SK-N-SH (cell line): ENCODE measurements at regions not wholly inside any gene's neighbourhood (a gene's known extent, or its start where the extent isn't known, plus 50 kb on each side); places are given as distances from the start of the nearest gene placed in this dataset.
A peak's percentile ranks its signal among the peaks of the same experiment; 100 is the strongest.

Experiments used
- CTCF ChIA-PET: fragments of 300-600, 350-600 bp; formaldehyde crosslinking; extraction: SDS; loops from one replicate; lab custom pipeline; 2021; lab: Yijun Ruan, JAX
- POLR2A ChIA-PET: fragments of 350-600 bp; sonication (Branson Sonifier 250); formaldehyde crosslinking; extraction: SDS; loops from one replicate; lab custom pipeline; 2020; ENCODE audit warnings: antibody characterized with exemption, inconsistent platforms; lab: Yijun Ruan, JAX
- DNase-seq: peaks from one replicate; pipeline ENCODE4 v3.0.0; 2012
- H2AFZ ChIP-seq: fragments of 200-600 bp; sonication (generic); 2 replicates; pipeline ENCODE4 v1.8.1; 2016; ENCODE audit warnings: antibody characterized with exemption, mild to moderate bottlenecking, low read depth
- H3F3A ChIP-seq: fragments of 200-600 bp; sonication (generic); replicated peaks from 2 replicates; pipeline ENCODE3; 2016; ENCODE audit warnings: antibody characterized with exemption, mild to moderate bottlenecking; ENCODE audit not compliant: insufficient read depth
- H3K27ac ChIP-seq, 2 experiments: fragments of 200-500 bp in 1 of 2; fragments of 200-600 bp in 1 of 2; sonication (Bioruptor generic) in 1 of 2; sonication (generic), shearing (Covaris generic) in 1 of 2; 2 replicates each; pipeline versions ENCODE4 v1.5.1 to v1.6.1; 2014 to 2016; ENCODE audit warnings: low read depth in 2 of 2, inconsistent platforms in 1 of 2, low read length in 1 of 2, mild to moderate bottlenecking in 1 of 2, mixed read lengths in 1 of 2
- H3K27me3 ChIP-seq: fragments of 200-600 bp; sonication (generic), shearing (Covaris generic); 2 replicates; pipeline ENCODE4 v1.6.1; 2016; ENCODE audit warnings: mixed run types; ENCODE audit not compliant: insufficient read depth
- H3K36me3 ChIP-seq, 2 experiments: fragments of 200-500 bp in 1 of 2; fragments of 200-600 bp in 1 of 2; sonication (Bioruptor generic) in 1 of 2; sonication (generic) in 1 of 2; replicated peaks in 1 of 2; 2 replicates each; pipeline versions ENCODE3 to v1.5.1; 2014 to 2016; ENCODE audit warnings: low read length in 1 of 2, mild to moderate bottlenecking in 1 of 2; ENCODE audit not compliant: insufficient read depth in 2 of 2, control insufficient read depth in 1 of 2
- H3K4me1 ChIP-seq, 2 experiments: fragments of 200-500 bp in 1 of 2; fragments of 200-600 bp in 1 of 2; sonication (Bioruptor generic) in 1 of 2; sonication (generic), shearing (Covaris generic) in 1 of 2; 2 replicates each; pipeline versions ENCODE4 v1.5.1 to v1.6.1; 2014 to 2016; ENCODE audit warnings: low read depth in 1 of 2, low read length in 1 of 2, mixed run types in 1 of 2; ENCODE audit not compliant: insufficient read depth in 2 of 2, control insufficient read depth in 1 of 2
- H3K4me2 ChIP-seq: fragments of 200-600 bp; sonication (generic), shearing (Covaris generic); 2 replicates; pipeline ENCODE4 v1.6.1; 2017; ENCODE audit warnings: mixed run types
- H3K4me3 ChIP-seq, 2 experiments: fragments of 200-500 bp in 1 of 2; fragments of 200-600 bp in 1 of 2; sonication (Bioruptor generic) in 1 of 2; sonication (generic), shearing (Covaris generic) in 1 of 2; 2 replicates each; pipeline versions ENCODE4 v1.5.1 to v1.8.1; 2014 to 2016; ENCODE audit warnings: low read depth in 2 of 2, inconsistent platforms in 1 of 2, low read length in 1 of 2, mild to moderate bottlenecking in 1 of 2, mixed read lengths in 1 of 2, moderate library complexity in 1 of 2
- H3K79me2 ChIP-seq: fragments of 200-600 bp; sonication (generic); 2 replicates; pipeline ENCODE4 v1.8.1; 2017; ENCODE audit warnings: mild to moderate bottlenecking; ENCODE audit not compliant: insufficient read depth
- H3K9ac ChIP-seq: fragments of 200-600 bp; sonication (generic); 2 replicates; pipeline ENCODE4 v1.6.1; 2017; ENCODE audit warnings: mixed run types
- H3K9me2 ChIP-seq: fragments of 200-600 bp; sonication (generic); 2 replicates; pipeline ENCODE4 v1.6.1; 2017; ENCODE audit warnings: mixed run types
- H3K9me3 ChIP-seq: fragments of 200-600 bp; sonication (generic); 2 replicates; pipeline ENCODE4 v1.6.1; 2017; ENCODE audit warnings: mixed run types, mild to moderate bottlenecking, moderate library complexity
- H4K20me1 ChIP-seq: fragments of 200-600 bp; sonication (generic); 2 replicates; pipeline ENCODE4 v1.6.1; 2017; ENCODE audit warnings: mild to moderate bottlenecking, mixed run types; ENCODE audit not compliant: insufficient read depth
- FOSL2 ChIP-seq: IDR thresholded peaks from 2 replicates; pipeline ENCODE4 v1.4.0; 2012; ENCODE audit warnings: low read depth, mild to moderate bottlenecking, moderate library complexity, borderline replicate concordance
- FOXJ3 ChIP-seq: sonication (generic); formaldehyde crosslinking; IDR thresholded peaks from 2 replicates; pipeline ENCODE4 v1.5.1; 2020; ENCODE audit warnings: mild to moderate bottlenecking, missing genetic modification reagents
- FOXM1 ChIP-seq: IDR thresholded peaks from 2 replicates; pipeline ENCODE4 v1.4.0; 2012; ENCODE audit warnings: low read depth, mild to moderate bottlenecking
- GABPA ChIP-seq: IDR thresholded peaks from 2 replicates; pipeline ENCODE4 v1.4.0; 2012; ENCODE audit warnings: low read depth, mild to moderate bottlenecking
- JUND ChIP-seq: IDR thresholded peaks from 2 replicates; pipeline ENCODE4 v1.4.0; 2012
- MEF2A ChIP-seq: IDR thresholded peaks from 2 replicates; pipeline ENCODE4 v1.4.0; 2012; ENCODE audit warnings: low read depth, borderline replicate concordance
- POLR2AphosphoS5 ChIP-seq: IDR thresholded peaks from 2 replicates; pipeline ENCODE4 v1.6.1; 2012; ENCODE audit warnings: low read depth, low read length
- RXRA ChIP-seq: IDR thresholded peaks from 2 replicates; pipeline ENCODE4 v1.4.0; 2012; ENCODE audit warnings: low read depth, mild to moderate bottlenecking, borderline replicate concordance
- SMC3 ChIP-seq: IDR thresholded peaks from 2 replicates; pipeline ENCODE4 v1.6.1; 2012; ENCODE audit warnings: low read depth, low read length, improper control_type of control experiment
- TAF1 ChIP-seq: IDR thresholded peaks from 2 replicates; pipeline ENCODE4 v1.6.1; 2012; ENCODE audit warnings: low read depth, mild to moderate bottlenecking, low read length, moderate library complexity, borderline replicate concordance
- YY1 ChIP-seq: IDR thresholded peaks from 2 replicates; pipeline ENCODE4 v1.4.0; 2012; ENCODE audit warnings: low read depth, mild to moderate bottlenecking
- WGBS: methylation state at CpG from one replicate; pipeline ENCODE4 v1.1.6; 2017; ENCODE audit warnings: low lambda C conversion rate; 5-methylcytosine and 5-hydroxymethylcytosine counted together
- TF ChIP-seq, protein P1 (sequence below): IDR thresholded peaks from 2 replicates; pipeline ENCODE4 v1.4.0; 2012; ENCODE audit warnings: low read depth
- TF ChIP-seq, protein P2 (sequence below): fragments of 150-350 bp; IDR thresholded peaks from 2 replicates; pipeline ENCODE4 v1.6.1; 2016; ENCODE audit warnings: mild to moderate bottlenecking, low read depth, low read length
- TF ChIP-seq, protein P3 (sequence below): IDR thresholded peaks from 2 replicates; pipeline ENCODE4 v1.6.1; 2012; ENCODE audit warnings: mild to moderate bottlenecking, low read depth, low read length, moderate library complexity
- TF ChIP-seq, protein P4 (sequence below): IDR thresholded peaks from 2 replicates; pipeline ENCODE4; 2012

DNA sequence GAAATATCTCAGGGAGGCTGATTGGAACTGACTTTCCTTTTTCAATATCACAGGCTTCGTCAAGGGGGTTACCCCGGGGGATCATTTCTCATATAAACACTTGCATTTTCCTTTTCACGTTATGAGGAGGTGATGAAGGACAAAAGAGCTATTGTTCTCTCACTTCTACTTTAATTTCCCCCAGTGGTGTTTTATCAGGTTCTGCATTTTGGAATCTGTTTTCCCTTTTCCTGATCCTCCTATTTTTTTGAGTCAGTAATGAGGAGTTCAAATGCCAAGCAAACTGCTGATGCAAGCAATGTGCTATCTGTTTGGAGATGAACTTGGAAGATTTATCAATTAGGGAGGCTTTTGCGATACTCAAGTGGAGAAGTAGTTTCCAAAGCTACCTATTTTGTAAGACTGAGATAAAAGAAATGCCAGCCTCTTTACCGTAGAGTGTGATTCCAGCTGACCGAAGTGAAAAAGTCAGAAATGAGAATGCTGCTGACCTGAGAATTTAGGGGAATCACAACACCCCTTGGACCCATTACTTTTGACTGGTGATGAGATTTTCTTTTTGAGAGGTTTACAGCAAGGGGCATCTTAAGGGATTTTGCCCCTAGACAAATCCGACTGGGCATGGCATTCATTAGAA, 556.0 kb downstream of the RNF144A start:
- ChIA-PET CTCF (interaction anchor here (0.8 to 1.9 kb wide), 3 partner anchors 12 to 46 kb away, joined by 3 to 5 read pairs (median 5); no protein-coding TSS in a partner anchor), POLR2A (no interaction called here)
- H3K9me3 ChIP-seq: no peaks in the 10 kb centered on the region
- H3K27ac ChIP-seq: no peak overlapping the region
- H2AFZ ChIP-seq: no peak overlapping the region
- no peak overlapping the region for H3K9ac ChIP-seq
- peaks cover 0 to 3% of the 10 kb centered on the region in 2 experiments; a peak in 2 of 4 replicates for H3K4me1 ChIP-seq
- no peak overlapping the region for H3K4me3 ChIP-seq
- TF ChIP-seq, protein P1, sequence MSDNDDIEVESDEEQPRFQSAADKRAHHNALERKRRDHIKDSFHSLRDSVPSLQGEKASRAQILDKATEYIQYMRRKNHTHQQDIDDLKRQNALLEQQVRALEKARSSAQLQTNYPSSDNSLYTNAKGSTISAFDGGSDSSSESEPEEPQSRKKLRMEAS: no peak
- TF ChIP-seq TAF1 (no peak), GABPA (no peak), YY1 (no peak), MEF2A (no peak), JUND (no peak), FOSL2 (no peak), FOXM1 (no peak), RXRA (no peak), FOXJ3 (no peak), SMC3 (no peak)
- TF ChIP-seq, protein P2, sequence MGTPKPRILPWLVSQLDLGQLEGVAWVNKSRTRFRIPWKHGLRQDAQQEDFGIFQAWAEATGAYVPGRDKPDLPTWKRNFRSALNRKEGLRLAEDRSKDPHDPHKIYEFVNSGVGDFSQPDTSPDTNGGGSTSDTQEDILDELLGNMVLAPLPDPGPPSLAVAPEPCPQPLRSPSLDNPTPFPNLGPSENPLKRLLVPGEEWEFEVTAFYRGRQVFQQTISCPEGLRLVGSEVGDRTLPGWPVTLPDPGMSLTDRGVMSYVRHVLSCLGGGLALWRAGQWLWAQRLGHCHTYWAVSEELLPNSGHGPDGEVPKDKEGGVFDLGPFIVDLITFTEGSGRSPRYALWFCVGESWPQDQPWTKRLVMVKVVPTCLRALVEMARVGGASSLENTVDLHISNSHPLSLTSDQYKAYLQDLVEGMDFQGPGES: no peak
- TF ChIP-seq, protein P3, sequence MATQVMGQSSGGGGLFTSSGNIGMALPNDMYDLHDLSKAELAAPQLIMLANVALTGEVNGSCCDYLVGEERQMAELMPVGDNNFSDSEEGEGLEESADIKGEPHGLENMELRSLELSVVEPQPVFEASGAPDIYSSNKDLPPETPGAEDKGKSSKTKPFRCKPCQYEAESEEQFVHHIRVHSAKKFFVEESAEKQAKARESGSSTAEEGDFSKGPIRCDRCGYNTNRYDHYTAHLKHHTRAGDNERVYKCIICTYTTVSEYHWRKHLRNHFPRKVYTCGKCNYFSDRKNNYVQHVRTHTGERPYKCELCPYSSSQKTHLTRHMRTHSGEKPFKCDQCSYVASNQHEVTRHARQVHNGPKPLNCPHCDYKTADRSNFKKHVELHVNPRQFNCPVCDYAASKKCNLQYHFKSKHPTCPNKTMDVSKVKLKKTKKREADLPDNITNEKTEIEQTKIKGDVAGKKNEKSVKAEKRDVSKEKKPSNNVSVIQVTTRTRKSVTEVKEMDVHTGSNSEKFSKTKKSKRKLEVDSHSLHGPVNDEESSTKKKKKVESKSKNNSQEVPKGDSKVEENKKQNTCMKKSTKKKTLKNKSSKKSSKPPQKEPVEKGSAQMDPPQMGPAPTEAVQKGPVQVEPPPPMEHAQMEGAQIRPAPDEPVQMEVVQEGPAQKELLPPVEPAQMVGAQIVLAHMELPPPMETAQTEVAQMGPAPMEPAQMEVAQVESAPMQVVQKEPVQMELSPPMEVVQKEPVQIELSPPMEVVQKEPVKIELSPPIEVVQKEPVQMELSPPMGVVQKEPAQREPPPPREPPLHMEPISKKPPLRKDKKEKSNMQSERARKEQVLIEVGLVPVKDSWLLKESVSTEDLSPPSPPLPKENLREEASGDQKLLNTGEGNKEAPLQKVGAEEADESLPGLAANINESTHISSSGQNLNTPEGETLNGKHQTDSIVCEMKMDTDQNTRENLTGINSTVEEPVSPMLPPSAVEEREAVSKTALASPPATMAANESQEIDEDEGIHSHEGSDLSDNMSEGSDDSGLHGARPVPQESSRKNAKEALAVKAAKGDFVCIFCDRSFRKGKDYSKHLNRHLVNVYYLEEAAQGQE: no peak
- TF ChIP-seq, all 33 proteins: peak for 0
- no peak for DNase-seq
- Histone ChIP-seq H3K36me3 (no peaks in the 10 kb centered on the region), H3K9me2 (no peaks in the 10 kb centered on the region), H3K79me2 (no peaks in the 10 kb centered on the region), H3K4me2 (no peak overlapping the region), H3K27me3 (no peaks in the 10 kb centered on the region), H3F3A (no peaks in the 10 kb centered on the region), H4K20me1 (no peaks in the 10 kb centered on the region)
- WGBS: 69% methylated on average over 7 of the region's 7 CpGs

DNA sequence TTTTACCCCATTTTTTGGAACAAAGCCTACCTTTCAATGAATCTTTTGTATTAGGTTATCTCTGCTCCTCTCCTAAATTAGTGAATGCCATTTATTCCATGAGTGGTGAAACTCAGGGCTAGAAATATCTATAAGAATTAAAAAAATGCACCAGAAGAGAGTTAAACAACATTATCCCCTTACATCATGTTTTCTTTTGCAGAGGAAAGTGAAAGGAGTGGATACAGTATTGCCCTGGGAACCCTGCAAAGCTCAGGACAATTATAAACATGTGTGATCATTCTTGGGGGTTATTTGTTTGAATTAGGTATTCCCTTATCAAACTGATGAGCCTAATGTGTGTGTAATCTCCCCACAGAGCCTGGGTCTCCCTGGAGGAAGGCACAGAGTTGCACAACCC, 559.2 kb downstream of the RNF144A start:
- no peaks in the 10 kb centered on the region for H3K36me3 ChIP-seq
- H3F3A ChIP-seq: no peaks in the 10 kb centered on the region
- POLR2A ChIA-PET: no interaction called here
- H3K79me2 ChIP-seq: no peaks in the 10 kb centered on the region
- CTCF ChIA-PET: interaction anchor here (1.8 kb wide), 1 partner anchor 35 kb away, joined by 3 read pairs; no protein-coding TSS in a partner anchor
- H3K4me3 ChIP-seq: no peak overlapping the region
- no peaks in the 10 kb centered on the region for H3K27me3 ChIP-seq
- no peaks in the 10 kb centered on the region for H4K20me1 ChIP-seq
- H3K4me2 ChIP-seq: no peak overlapping the region
- peaks cover 0 to 3% of the 10 kb centered on the region in 2 experiments; a peak in 2 of 4 replicates for H3K4me1 ChIP-seq
- no peak overlapping the region for H3K27ac ChIP-seq
- no peak overlapping the region for H3K9ac ChIP-seq
- H3K9me3 ChIP-seq: no peaks in the 10 kb centered on the region
- peak; percentile 28 for DNase-seq
- H3K9me2 ChIP-seq: no peaks in the 10 kb centered on the region
- no peak overlapping the region for H2AFZ ChIP-seq
- TF ChIP-seq POLR2AphosphoS5: no peak
- TF ChIP-seq, protein P4, sequence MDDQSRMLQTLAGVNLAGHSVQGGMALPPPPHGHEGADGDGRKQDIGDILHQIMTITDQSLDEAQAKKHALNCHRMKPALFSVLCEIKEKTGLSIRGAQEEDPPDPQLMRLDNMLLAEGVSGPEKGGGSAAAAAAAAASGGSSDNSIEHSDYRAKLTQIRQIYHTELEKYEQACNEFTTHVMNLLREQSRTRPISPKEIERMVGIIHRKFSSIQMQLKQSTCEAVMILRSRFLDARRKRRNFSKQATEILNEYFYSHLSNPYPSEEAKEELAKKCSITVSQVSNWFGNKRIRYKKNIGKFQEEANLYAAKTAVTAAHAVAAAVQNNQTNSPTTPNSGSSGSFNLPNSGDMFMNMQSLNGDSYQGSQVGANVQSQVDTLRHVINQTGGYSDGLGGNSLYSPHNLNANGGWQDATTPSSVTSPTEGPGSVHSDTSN: no peak
- TF ChIP-seq GABPA: no peak
- TF ChIP-seq, protein P2: no peak
